B cell (primary cell): ENCODE measurements at regions not wholly inside any gene's neighbourhood (a gene's known extent, or its start where the extent isn't known, plus 50 kb on each side); places are given as distances from the start of the nearest gene placed in this dataset.

Source experiments
- EZH2 ChIP-seq: IDR thresholded peaks from 2 replicates; pipeline ENCODE4 v1.6.1; 2012; ENCODE audit warnings: borderline replicate concordance, low read depth, mild to moderate bottlenecking, moderate library complexity, low read length; ENCODE audit not compliant: insufficient read depth, poor library complexity, severe bottlenecking
- TF ChIP-seq, protein P1 (sequence below): fragments of 200-600 bp; IDR thresholded peaks from one replicate; pipeline ENCODE4 v1.8.0; 2022; ENCODE audit warnings: antibody characterized with exemption, mild to moderate bottlenecking

- TF ChIP-seq, protein P1, sequence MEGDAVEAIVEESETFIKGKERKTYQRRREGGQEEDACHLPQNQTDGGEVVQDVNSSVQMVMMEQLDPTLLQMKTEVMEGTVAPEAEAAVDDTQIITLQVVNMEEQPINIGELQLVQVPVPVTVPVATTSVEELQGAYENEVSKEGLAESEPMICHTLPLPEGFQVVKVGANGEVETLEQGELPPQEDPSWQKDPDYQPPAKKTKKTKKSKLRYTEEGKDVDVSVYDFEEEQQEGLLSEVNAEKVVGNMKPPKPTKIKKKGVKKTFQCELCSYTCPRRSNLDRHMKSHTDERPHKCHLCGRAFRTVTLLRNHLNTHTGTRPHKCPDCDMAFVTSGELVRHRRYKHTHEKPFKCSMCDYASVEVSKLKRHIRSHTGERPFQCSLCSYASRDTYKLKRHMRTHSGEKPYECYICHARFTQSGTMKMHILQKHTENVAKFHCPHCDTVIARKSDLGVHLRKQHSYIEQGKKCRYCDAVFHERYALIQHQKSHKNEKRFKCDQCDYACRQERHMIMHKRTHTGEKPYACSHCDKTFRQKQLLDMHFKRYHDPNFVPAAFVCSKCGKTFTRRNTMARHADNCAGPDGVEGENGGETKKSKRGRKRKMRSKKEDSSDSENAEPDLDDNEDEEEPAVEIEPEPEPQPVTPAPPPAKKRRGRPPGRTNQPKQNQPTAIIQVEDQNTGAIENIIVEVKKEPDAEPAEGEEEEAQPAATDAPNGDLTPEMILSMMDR, result no peak
- no peak for TF ChIP-seq EZH2
Measured at GRCh38 chr6:163831736-163832135, 417.2 kb downstream of the QKI start.
